Hepatocyte (in vitro differentiated cells): ENCODE measurements at regions not wholly inside any gene's neighbourhood (a gene's known extent, or its start where the extent isn't known, plus 50 kb on each side); places are given as distances from the start of the nearest gene placed in this dataset.
"Not testable (repeated sequence)": the region's sequence is repeated elsewhere in the genome, so short reads cannot be mapped to it uniquely, and the experiment has no call there.

Experiments
- DNase-seq: peaks from one replicate; pipeline ENCODE4 v3.0.0-alpha.2; 2016; ENCODE audit warnings: low spot score
- H2AFZ ChIP-seq: fragments of 200-600 bp; sonication (generic); 2 replicates; pipeline ENCODE4 v1.6.0; 2016; ENCODE audit warnings: antibody characterized with exemption, mild to moderate bottlenecking
- H3K27ac ChIP-seq: fragments of 200-600 bp; sonication (generic); 2 replicates; pipeline ENCODE4 v1.5.1; 2016; ENCODE audit warnings: mild to moderate bottlenecking
- H3K27me3 ChIP-seq: fragments of 200-600 bp; sonication (generic); 2 replicates; pipeline ENCODE4 v1.6.1; 2016
- H3K36me3 ChIP-seq: fragments of 200-600 bp; sonication (generic); replicated peaks from 2 replicates; pipeline ENCODE4 v1.5.1; 2016; ENCODE audit warnings: low read depth; ENCODE audit not compliant: insufficient read depth
- H3K4me1 ChIP-seq: fragments of 200-600 bp; sonication (generic); 2 replicates; pipeline ENCODE4 v1.5.1; 2016; ENCODE audit warnings: mild to moderate bottlenecking, moderate library complexity; ENCODE audit not compliant: insufficient read depth
- H3K4me2 ChIP-seq: fragments of 200-600 bp; sonication (generic); 2 replicates; pipeline ENCODE4 v1.6.0; 2016
- H3K4me3 ChIP-seq: fragments of 200-600 bp; sonication (generic); 2 replicates; pipeline ENCODE4 v1.5.1; 2016; ENCODE audit warnings: mild to moderate bottlenecking
- H3K79me2 ChIP-seq: fragments of 200-600 bp; sonication (generic); 2 replicates; pipeline ENCODE4 v1.6.0; 2017; ENCODE audit warnings: mild to moderate bottlenecking
- H3K9me2 ChIP-seq: fragments of 200-600 bp; sonication (generic); replicated peaks from 2 replicates; pipeline ENCODE4 v1.6.0; 2017; ENCODE audit warnings: mild to moderate bottlenecking; ENCODE audit not compliant: insufficient read depth
- H3K9me3 ChIP-seq: fragments of 200-600 bp; sonication (generic); 2 replicates; pipeline ENCODE4 v1.5.1; 2016; ENCODE audit warnings: low read depth, mild to moderate bottlenecking
- H4K20me1 ChIP-seq: fragments of 200-600 bp; sonication (generic); 2 replicates; pipeline ENCODE4 v1.6.0; 2016; ENCODE audit warnings: mild to moderate bottlenecking; ENCODE audit not compliant: insufficient read depth, poor library complexity, severe bottlenecking
- CTCF ChIP-seq: fragments of 200-600 bp; sonication (generic); IDR thresholded peaks from 2 replicates; pipeline ENCODE4 v1.5.1; 2016; ENCODE audit warnings: antibody characterized with exemption, mild to moderate bottlenecking; ENCODE audit not compliant: poor library complexity
- EZH2 ChIP-seq: fragments of 200-600 bp; sonication (generic); IDR thresholded peaks from 2 replicates; pipeline ENCODE4 v1.6.1; 2016; ENCODE audit warnings: antibody characterized with exemption, mild to moderate bottlenecking, borderline replicate concordance
- EZH2phosphoT487 ChIP-seq: fragments of 200-600 bp; sonication (generic); IDR thresholded peaks from one replicate; pipeline ENCODE4 v1.6.1; 2018; ENCODE audit warnings: antibody characterized with exemption, mild to moderate bottlenecking, low read depth, moderate library complexity; ENCODE audit not compliant: unreplicated experiment, severe bottlenecking
- WGBS: methylation state at CpG from one replicate; pipeline ENCODE4 v1.1.6; 2016; ENCODE audit warnings: low lambda C conversion rate; ENCODE audit errors: missing lambda C conversion rate; 5-methylcytosine and 5-hydroxymethylcytosine counted together

DNA sequence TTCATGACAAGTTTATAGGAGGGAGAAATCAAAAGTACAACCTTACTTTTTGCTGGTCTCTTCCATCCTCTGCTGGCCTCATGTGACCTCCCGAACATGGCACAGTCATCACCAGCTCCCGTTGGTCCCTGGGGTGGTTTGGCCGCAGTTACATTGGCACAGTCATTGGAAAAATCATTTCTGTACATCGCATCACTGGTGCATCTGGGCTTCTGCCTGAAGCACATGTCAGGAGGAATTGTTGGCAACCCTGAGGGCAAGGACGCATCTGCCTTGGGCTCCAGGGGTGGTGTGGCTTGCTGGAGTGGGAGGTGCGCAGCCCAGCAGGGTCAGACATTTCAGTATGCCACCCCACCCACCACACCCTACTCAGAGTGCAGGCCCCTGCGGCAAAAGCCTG, 162.9 kb upstream of the SLC24A3 start:
- no peak overlapping the region for H3K27ac ChIP-seq
- no peak overlapping the region for H3K4me3 ChIP-seq
- no peaks in the 10 kb centered on the region for H3K36me3 ChIP-seq
- no peak overlapping the region for H2AFZ ChIP-seq
- no peak overlapping the region for H3K4me2 ChIP-seq
- no peak for TF ChIP-seq EZH2phosphoT487
- TF ChIP-seq EZH2 = no peak
- no peak for TF ChIP-seq CTCF
- 93% methylated on average over 7 of the region's 7 CpGs for WGBS
- H3K9me2 ChIP-seq = no peaks in the 10 kb centered on the region
- no peaks in the 10 kb centered on the region for H4K20me1 ChIP-seq
- no peak for DNase-seq
- H3K4me1 ChIP-seq = no peaks in the 10 kb centered on the region
- H3K79me2 ChIP-seq = no peaks in the 10 kb centered on the region
- no peaks in the 10 kb centered on the region for H3K9me3 ChIP-seq
- H3K27me3 ChIP-seq = no peaks in the 10 kb centered on the region

GRCh38 chr20:19056909-19057308, 155.5 kb upstream of the SLC24A3 start:
- Histone ChIP-seq H4K20me1 (no peaks in the 10 kb centered on the region), H3K79me2 (no peaks in the 10 kb centered on the region), H3K36me3 (no peaks in the 10 kb centered on the region), H3K27ac (no peak overlapping the region), H3K9me3 (no peaks in the 10 kb centered on the region), H3K4me3 (no peak overlapping the region), H3K27me3 (no peaks in the 10 kb centered on the region), H3K4me1 (no peaks in the 10 kb centered on the region), H2AFZ (no peak overlapping the region), H3K4me2 (no peak overlapping the region), H3K9me2 (no peaks in the 10 kb centered on the region)
- 91% methylated on average over 3 of the region's 3 CpGs for WGBS
- TF ChIP-seq EZH2phosphoT487 (no peak), EZH2 (no peak), CTCF (peak; percentile 4)
- no peak for DNase-seq

GRCh38 chr20:19064788-19065187, 147.7 kb upstream of the SLC24A3 start:
- H3K4me1 ChIP-seq, H4K20me1 ChIP-seq, H3K27ac ChIP-seq, H3K4me3 ChIP-seq, H3K79me2 ChIP-seq, H2AFZ ChIP-seq, H3K36me3 ChIP-seq, DNase-seq, H3K9me2 ChIP-seq, H3K9me3 ChIP-seq, H3K4me2 ChIP-seq, H3K27me3 ChIP-seq: not testable (repeated sequence)
- 93% methylated on average over 4 of the region's 4 CpGs for WGBS

- Histone ChIP-seq H3K4me2 (no peak overlapping the region), H3K9me3 (no peaks in the 10 kb centered on the region), H3K9me2 (no peaks in the 10 kb centered on the region), H3K4me3 (no peak overlapping the region), H3K27ac (no peak overlapping the region), H3K36me3 (no peaks in the 10 kb centered on the region), H3K79me2 (no peaks in the 10 kb centered on the region), H3K27me3 (no peaks in the 10 kb centered on the region), H2AFZ (no peak overlapping the region), H4K20me1 (no peaks in the 10 kb centered on the region), H3K4me1 (no peaks in the 10 kb centered on the region)
- no peak for DNase-seq
- WGBS = 93% methylated on average over 1 of the region's 1 CpG
- TF ChIP-seq EZH2phosphoT487 = no peak
- no peak for TF ChIP-seq CTCF
Observed at GRCh38 chr20:19067986-19068385, 144.5 kb upstream of the SLC24A3 start.
